Hepatocyte (in vitro differentiated cells): ENCODE measurements at regions not wholly inside any gene's neighbourhood (a gene's known extent, or its start where the extent isn't known, plus 50 kb on each side); places are given as distances from the start of the nearest gene placed in this dataset.
"Not testable (repeated sequence)": the region's sequence is repeated elsewhere in the genome, so short reads cannot be mapped to it uniquely, and the experiment has no call there.

Experiments used
- DNase-seq: peaks from one replicate; pipeline ENCODE4 v3.0.0-alpha.2; 2016; ENCODE audit warnings: low spot score
- H2AFZ ChIP-seq: fragments of 200-600 bp; sonication (generic); 2 replicates; pipeline ENCODE4 v1.6.0; 2016; ENCODE audit warnings: antibody characterized with exemption, mild to moderate bottlenecking
- H3K27ac ChIP-seq: fragments of 200-600 bp; sonication (generic); 2 replicates; pipeline ENCODE4 v1.5.1; 2016; ENCODE audit warnings: mild to moderate bottlenecking
- H3K27me3 ChIP-seq: fragments of 200-600 bp; sonication (generic); 2 replicates; pipeline ENCODE4 v1.6.1; 2016
- H3K36me3 ChIP-seq: fragments of 200-600 bp; sonication (generic); replicated peaks from 2 replicates; pipeline ENCODE4 v1.5.1; 2016; ENCODE audit warnings: low read depth; ENCODE audit not compliant: insufficient read depth
- H3K4me1 ChIP-seq: fragments of 200-600 bp; sonication (generic); 2 replicates; pipeline ENCODE4 v1.5.1; 2016; ENCODE audit warnings: mild to moderate bottlenecking, moderate library complexity; ENCODE audit not compliant: insufficient read depth
- H3K4me2 ChIP-seq: fragments of 200-600 bp; sonication (generic); 2 replicates; pipeline ENCODE4 v1.6.0; 2016
- H3K4me3 ChIP-seq: fragments of 200-600 bp; sonication (generic); 2 replicates; pipeline ENCODE4 v1.5.1; 2016; ENCODE audit warnings: mild to moderate bottlenecking
- H3K79me2 ChIP-seq: fragments of 200-600 bp; sonication (generic); 2 replicates; pipeline ENCODE4 v1.6.0; 2017; ENCODE audit warnings: mild to moderate bottlenecking
- H3K9me2 ChIP-seq: fragments of 200-600 bp; sonication (generic); replicated peaks from 2 replicates; pipeline ENCODE4 v1.6.0; 2017; ENCODE audit warnings: mild to moderate bottlenecking; ENCODE audit not compliant: insufficient read depth
- H3K9me3 ChIP-seq: fragments of 200-600 bp; sonication (generic); 2 replicates; pipeline ENCODE4 v1.5.1; 2016; ENCODE audit warnings: low read depth, mild to moderate bottlenecking
- H4K20me1 ChIP-seq: fragments of 200-600 bp; sonication (generic); 2 replicates; pipeline ENCODE4 v1.6.0; 2016; ENCODE audit warnings: mild to moderate bottlenecking; ENCODE audit not compliant: insufficient read depth, poor library complexity, severe bottlenecking
- EZH2 ChIP-seq: fragments of 200-600 bp; sonication (generic); IDR thresholded peaks from 2 replicates; pipeline ENCODE4 v1.6.1; 2016; ENCODE audit warnings: antibody characterized with exemption, mild to moderate bottlenecking, borderline replicate concordance
- EZH2phosphoT487 ChIP-seq: fragments of 200-600 bp; sonication (generic); IDR thresholded peaks from one replicate; pipeline ENCODE4 v1.6.1; 2018; ENCODE audit warnings: antibody characterized with exemption, mild to moderate bottlenecking, low read depth, moderate library complexity; ENCODE audit not compliant: unreplicated experiment, severe bottlenecking
- WGBS: methylation state at CpG from one replicate; pipeline ENCODE4 v1.1.6; 2016; ENCODE audit warnings: low lambda C conversion rate; ENCODE audit errors: missing lambda C conversion rate; 5-methylcytosine and 5-hydroxymethylcytosine counted together
- TF ChIP-seq, protein P1 (sequence below): fragments of 200-600 bp; sonication (generic); IDR thresholded peaks from 2 replicates; pipeline ENCODE4 v1.5.1; 2016; ENCODE audit warnings: antibody characterized with exemption, mild to moderate bottlenecking; ENCODE audit not compliant: poor library complexity

DNA sequence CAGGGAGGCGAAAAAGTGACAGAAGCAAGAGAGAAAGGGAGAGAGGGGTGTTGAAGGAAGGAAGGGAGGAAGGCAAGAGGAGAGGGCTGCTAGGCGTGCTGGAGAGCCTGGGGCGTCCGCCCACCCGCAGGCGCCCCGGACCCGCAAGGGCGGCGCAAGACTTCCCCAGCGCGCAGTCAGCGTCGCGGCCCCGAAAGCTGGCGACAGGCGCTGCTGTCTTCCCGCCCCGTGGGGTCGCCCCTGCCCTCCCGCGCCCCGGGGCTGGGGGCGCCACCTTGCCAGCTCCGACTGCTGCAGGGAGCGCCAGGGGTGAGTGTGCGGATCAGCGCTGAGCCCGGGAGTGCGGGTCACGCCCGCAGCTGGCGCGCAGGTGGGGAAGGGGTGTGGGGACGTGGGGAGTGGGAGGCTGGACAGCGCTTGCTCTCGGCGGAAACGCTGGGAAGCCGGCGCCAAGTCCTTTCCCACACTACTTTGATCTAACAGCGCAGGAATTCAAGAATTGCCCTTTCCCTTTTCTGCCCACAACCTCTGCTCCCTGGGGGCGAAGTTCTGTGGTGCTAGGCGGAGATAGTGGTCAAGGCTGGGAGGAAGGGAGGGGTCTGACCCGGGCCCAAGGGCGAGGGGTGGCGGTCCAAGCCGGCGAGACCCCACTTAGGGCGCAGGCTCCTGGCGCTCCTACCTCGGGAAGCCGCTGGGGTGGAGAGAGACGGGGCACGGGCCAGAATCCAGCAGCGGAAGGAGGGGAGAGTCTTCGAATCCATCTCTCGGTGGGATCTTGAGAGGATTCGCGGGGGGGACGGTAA is 266.1 kb downstream of the CGGBP1 start, which contains the start of gene HTR1F:
Gene HTR1F (plus strand): TSS at position 173 of the 803 bp plus-strand sequence.
- Histone ChIP-seq H4K20me1 (no peaks in the 10 kb centered on the region), H3K27ac (no peak within 1 kb of the TSS), H3K4me1 (no peaks in the 10 kb centered on the region), H3K4me2 (peak within 1 kb of the TSS; percentile 93), H3K27me3 (peaks cover 46% of the 10 kb centered on the region), H3K36me3 (no peaks in the 10 kb centered on the region), H3K79me2 (no peaks in the 10 kb centered on the region), H3K9me2 (no peaks in the 10 kb centered on the region), H3K4me3 (peak within 1 kb of the TSS; percentile 32), H2AFZ (peak within 1 kb of the TSS; percentile 36), H3K9me3 (no peaks in the 10 kb centered on the region)
- DNase-seq = peak; percentile 17
- TF ChIP-seq, protein P1, sequence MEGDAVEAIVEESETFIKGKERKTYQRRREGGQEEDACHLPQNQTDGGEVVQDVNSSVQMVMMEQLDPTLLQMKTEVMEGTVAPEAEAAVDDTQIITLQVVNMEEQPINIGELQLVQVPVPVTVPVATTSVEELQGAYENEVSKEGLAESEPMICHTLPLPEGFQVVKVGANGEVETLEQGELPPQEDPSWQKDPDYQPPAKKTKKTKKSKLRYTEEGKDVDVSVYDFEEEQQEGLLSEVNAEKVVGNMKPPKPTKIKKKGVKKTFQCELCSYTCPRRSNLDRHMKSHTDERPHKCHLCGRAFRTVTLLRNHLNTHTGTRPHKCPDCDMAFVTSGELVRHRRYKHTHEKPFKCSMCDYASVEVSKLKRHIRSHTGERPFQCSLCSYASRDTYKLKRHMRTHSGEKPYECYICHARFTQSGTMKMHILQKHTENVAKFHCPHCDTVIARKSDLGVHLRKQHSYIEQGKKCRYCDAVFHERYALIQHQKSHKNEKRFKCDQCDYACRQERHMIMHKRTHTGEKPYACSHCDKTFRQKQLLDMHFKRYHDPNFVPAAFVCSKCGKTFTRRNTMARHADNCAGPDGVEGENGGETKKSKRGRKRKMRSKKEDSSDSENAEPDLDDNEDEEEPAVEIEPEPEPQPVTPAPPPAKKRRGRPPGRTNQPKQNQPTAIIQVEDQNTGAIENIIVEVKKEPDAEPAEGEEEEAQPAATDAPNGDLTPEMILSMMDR = no peak
- TF ChIP-seq EZH2 = peak; percentile 94
- 1% methylated on average over 52 of the region's 62 CpGs for WGBS

DNA sequence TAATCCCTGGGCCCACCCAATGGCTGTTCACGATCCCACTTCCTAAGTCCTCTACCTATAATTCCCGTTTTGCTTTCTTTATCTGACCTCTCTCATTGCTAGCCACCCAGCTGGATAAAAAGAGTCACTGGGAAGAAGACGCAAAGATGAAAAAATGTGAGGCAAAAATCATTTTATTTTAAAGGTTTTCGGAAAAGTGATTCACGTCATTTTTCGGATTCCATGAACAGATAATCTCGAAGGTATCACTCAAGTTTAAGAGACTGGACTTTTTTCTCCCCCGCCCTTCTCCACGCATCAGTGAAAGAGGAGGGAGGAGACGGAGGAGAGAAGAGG is 266.6 kb downstream of the CGGBP1 start:
- H3K27me3 ChIP-seq = peaks cover 46% of the 10 kb centered on the region
- H3K9me2 ChIP-seq = no peaks in the 10 kb centered on the region
- H3K4me2 ChIP-seq = peak overlapping the region; percentile 93
- H3K4me1 ChIP-seq = no peaks in the 10 kb centered on the region
- H3K27ac ChIP-seq = no peak overlapping the region
- no peaks in the 10 kb centered on the region for H3K36me3 ChIP-seq
- 27% methylated on average over 10 of the region's 10 CpGs for WGBS
- TF ChIP-seq, protein P1 = no peak
- no peak for TF ChIP-seq EZH2
- TF ChIP-seq EZH2phosphoT487 = no peak
- H3K79me2 ChIP-seq = no peaks in the 10 kb centered on the region
- no peaks in the 10 kb centered on the region for H4K20me1 ChIP-seq
- no peak overlapping the region for H3K4me3 ChIP-seq
- H2AFZ ChIP-seq = peak overlapping the region; percentile 36
- H3K9me3 ChIP-seq = no peaks in the 10 kb centered on the region
- no peak for DNase-seq

DNA sequence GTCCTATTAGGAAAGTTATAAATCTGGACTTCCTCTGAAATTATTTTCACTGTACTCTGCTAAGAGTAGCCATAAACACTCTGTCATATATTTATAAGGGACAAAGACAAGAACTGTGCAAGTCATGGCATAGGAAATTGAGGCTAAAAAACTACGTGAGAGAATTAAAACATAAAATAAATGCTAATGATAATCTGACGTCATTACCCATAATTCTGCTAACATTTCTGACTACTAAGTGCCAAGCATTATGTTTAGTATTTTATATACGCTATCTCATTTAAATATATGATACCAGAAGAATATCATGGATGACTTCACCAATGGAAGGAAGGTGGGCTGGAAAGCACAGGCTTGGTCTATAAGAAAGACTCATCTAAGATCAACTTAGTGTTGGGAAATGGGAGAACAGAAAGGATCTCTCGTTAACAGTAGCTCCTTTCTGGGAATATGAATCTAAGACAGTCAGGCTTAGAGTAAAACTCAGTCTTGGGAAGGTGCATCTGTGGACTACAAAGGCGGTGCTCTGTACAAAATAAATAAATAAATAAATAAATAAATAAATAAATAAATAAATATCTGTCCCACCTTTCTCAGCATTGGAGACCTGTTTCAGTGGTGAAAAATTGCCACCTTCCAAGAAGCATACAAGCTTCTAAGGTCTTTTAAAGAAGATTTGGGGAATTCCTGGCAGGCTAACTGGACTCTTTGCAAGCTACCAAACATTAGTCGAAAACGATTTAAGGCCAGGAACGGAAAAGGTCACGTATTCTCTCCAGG is 267.4 kb downstream of the CGGBP1 start:
- H3K27me3 ChIP-seq = peaks cover 46% of the 10 kb centered on the region
- H4K20me1 ChIP-seq = no peaks in the 10 kb centered on the region
- no peak overlapping the region for H2AFZ ChIP-seq
- H3K9me2 ChIP-seq = no peaks in the 10 kb centered on the region
- H3K36me3 ChIP-seq = no peaks in the 10 kb centered on the region
- 85% methylated on average over 9 of the region's 9 CpGs for WGBS
- no peak overlapping the region for H3K27ac ChIP-seq
- DNase-seq = no peak
- no peaks in the 10 kb centered on the region for H3K9me3 ChIP-seq
- no peak overlapping the region for H3K4me3 ChIP-seq
- peak overlapping the region; percentile 93 for H3K4me2 ChIP-seq
- TF ChIP-seq EZH2phosphoT487 = no peak
- TF ChIP-seq EZH2 = no peak
- TF ChIP-seq, protein P1 = no peak
- H3K79me2 ChIP-seq = no peaks in the 10 kb centered on the region
- no peaks in the 10 kb centered on the region for H3K4me1 ChIP-seq

DNA sequence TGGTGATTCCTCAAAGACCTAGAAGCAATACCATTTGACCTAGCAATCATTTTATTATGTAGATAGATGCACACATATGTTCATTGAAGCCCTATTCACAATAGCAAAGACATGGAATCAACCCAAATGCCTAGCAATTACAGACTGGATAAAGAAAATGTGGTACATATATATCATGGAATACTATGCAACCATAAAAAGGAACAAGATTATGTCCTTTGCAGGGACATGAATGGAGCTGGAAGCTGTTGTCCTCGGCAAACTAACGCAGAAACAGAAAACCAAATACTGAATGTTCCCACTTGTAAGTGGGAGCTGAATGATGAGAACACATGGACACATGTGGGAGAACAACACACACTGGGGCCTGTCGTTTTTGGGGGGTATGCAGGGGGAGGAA is 269.8 kb downstream of the CGGBP1 start:
- not testable (repeated sequence) for H3K4me2 ChIP-seq, H3K9me3 ChIP-seq, H3K4me1 ChIP-seq, H3K79me2 ChIP-seq, H3K36me3 ChIP-seq, H2AFZ ChIP-seq, DNase-seq, H4K20me1 ChIP-seq, H3K27ac ChIP-seq, H3K9me2 ChIP-seq, H3K4me3 ChIP-seq
- H3K27me3 ChIP-seq = peaks cover 32% of the 10 kb centered on the region
- 78% methylated on average over 3 of the region's 3 CpGs for WGBS
